Activated T-cell treated with anti-CD3 and anti-CD28 coated beads, Interleukin-2, amount 50 U/mL, for 72 hours (primary cell): ENCODE measurements at regions not wholly inside any gene's neighbourhood (a gene's known extent, or its start where the extent isn't known, plus 50 kb on each side); places are given as distances from the start of the nearest gene placed in this dataset.
A peak's percentile ranks its signal among the peaks of the same experiment; 100 is the strongest.

ENCODE experiments used
- ATAC-seq, 2 donors: fragments of 150-1000 bp; cut with Tn5 transposase; replicated peaks in 1 of 2; 2 replicates each; pipeline ENCODE4 v1.10.0; 2021; ENCODE audit warnings: moderate library complexity in 2 of 2, mild to moderate bottlenecking in 1 of 2
- DNase-seq, 2 donors: peaks; one replicate each; pipeline ENCODE4 v3.0.0; 2021 to 2022; ENCODE audit warnings: mixed read lengths in 1 of 2
- H3K27ac Mint-ChIP-seq: one replicate; pipeline ENCODE4 v1.8.0; 2022; ENCODE audit warnings: mild to moderate bottlenecking, moderate library complexity, mixed read lengths
- H3K27me3 Mint-ChIP-seq: one replicate; pipeline ENCODE4 v1.8.0; 2022; ENCODE audit warnings: low read depth, mixed read lengths
- H3K36me3 Mint-ChIP-seq, 2 donors: one replicate each; pipeline ENCODE4 v1.8.0; 2022; ENCODE audit warnings: mixed read lengths in 2 of 2, mild to moderate bottlenecking in 1 of 2; ENCODE audit not compliant: insufficient read depth in 2 of 2
- H3K4me1 Mint-ChIP-seq: one replicate; pipeline ENCODE4 v1.8.0; 2022; ENCODE audit warnings: low read depth, mixed read lengths
- H3K4me3 Mint-ChIP-seq, 2 donors: one replicate each; pipeline ENCODE4 v1.8.0; 2022; ENCODE audit warnings: mild to moderate bottlenecking in 2 of 2, mixed read lengths in 2 of 2, moderate library complexity in 2 of 2
- H3K9me3 Mint-ChIP-seq, 2 donors: one replicate each; pipeline ENCODE4 v1.8.0; 2022; ENCODE audit warnings: mixed read lengths in 2 of 2

DNA sequence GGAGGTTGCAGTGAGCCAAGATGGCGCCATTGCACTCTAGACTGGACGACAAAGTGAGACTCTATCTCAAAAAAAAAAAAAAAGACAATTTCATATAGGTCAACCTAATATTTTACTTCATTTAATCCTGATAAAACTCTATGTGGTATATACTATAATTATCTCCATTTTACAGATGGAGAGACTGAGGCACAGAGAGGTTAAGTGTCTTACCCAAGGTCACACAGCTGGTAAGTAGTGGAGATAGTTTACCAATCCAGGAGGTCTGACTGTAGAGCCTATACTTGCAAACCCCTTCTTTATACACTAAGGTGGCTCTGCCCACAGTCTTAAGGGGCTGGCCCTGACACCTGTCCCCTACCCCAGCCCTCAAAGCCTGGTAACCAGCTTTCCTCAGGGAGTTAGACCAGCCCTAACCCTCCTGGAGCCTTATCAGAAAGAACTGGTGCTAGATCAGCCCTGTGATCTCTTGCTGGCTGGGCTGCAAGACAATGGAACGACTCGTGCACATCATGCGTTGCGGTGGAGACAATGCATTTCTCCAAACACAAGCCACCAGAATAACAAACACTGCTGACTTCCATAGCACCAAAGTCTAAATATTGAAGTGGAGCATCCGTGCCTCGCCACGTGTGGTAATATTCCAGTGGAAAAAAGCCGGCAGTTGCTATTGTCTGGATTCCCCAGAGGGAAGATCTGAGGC, 60.0 kb upstream of the SMAD3 start:
- Mint-ChIP-seq H3K4me3 (no peak overlapping the region), H3K36me3 (no peaks in the 10 kb centered on the region), H3K4me1 (peaks cover 6% of the 10 kb centered on the region), H3K27me3 (no peaks in the 10 kb centered on the region), H3K27ac (no peak overlapping the region), H3K9me3 (no peaks in the 10 kb centered on the region)
- DNase-seq (no peak), ATAC-seq (no peak)

DNA sequence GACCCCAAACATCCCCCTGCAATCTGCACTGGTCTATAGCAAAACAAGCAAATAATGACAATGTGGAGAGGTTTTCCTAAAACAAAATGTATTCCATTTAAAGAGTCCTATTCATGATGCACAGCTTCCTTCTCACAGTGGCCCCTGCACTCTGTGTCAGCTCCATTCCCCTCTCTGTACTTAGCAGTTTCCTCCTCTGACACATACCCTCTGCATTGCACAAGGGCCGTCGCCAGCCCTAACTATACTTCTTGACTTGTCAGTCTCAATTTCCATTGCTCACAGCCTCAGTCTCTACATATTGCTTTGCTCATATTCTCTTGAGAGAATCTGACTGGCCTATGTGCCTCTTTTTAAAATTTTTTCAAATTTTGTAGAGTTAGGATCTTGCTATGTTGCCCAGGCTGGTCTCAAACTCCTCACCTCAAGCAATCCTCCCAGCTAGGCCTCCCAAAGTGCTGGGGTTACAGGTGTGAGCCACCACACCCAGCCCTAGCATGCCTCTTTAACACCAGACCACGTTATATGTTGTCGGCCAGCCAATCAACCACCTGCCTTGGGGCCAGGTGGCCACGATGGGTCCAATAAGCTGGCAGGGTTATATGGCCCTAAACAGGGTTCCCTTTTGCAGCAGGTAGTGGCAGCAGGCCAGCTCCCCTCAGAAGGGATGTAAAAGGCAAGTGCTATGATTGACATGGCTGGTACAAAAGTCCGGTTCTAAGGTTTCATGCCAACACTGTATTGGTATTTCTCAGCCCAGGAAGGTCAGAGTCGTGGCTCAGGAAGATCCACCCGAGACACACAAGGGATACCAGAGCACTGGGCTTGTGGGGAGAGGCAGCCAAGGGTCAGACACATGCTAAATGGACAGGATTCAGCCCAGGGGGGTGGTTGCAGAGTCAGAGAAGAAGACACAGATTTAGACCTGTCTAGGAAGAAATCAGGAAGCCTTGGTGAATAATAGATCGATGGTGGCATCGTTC, 59.0 kb upstream of the SMAD3 start:
- no peaks in the 10 kb centered on the region for H3K27me3 Mint-ChIP-seq

DNA sequence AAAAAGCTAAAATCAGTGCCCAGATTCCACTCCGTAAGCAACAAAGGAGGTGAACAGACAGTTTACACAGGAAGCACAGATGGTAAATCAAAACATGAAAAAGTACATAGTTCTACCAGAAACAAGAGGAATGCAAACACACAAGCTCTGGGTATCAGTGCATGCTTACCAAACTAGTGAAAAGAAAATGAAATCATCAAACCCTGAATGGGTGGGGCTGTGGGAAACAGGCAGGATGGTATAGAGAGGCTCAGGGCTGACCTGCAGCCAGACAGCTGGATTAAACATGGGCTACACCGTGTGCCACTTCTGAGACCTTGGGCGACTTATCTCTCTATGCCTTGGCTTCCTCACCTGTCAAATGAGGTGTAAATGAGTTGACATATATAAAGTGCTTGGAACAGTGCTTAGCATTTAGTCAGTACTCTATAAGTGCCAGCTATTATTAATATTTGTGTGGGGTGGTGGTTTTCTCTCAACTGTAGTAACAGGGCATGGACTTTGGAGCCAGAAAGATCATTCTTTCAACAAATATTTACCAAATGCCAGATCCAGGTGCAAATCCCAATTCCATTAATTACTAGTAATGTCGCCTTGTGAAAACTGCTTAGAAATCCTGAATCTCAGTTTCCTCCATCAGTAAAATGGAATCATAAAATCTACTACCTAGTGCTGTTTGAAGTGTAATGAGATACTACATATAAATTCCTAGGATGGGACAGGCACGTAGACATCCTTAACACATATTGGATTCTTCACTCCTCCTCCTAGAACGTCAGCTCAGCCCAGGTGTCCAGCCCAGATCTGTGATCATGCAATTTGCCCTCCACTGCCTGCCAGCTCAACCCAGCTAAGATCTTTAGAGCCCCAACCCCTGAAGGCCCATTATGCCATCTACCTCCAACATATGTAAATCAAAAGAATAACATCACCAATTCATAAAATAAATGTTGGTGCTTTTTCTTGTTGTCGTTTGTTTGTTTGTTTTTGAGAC, 55.5 kb upstream of the SMAD3 start:
- H3K36me3 Mint-ChIP-seq, result no peaks in the 10 kb centered on the region
- ATAC-seq (peak; percentile 65 to 77), DNase-seq (peak in 1 of 2 donors; percentile 13)
- no peaks in the 10 kb centered on the region for H3K27me3 Mint-ChIP-seq
- H3K9me3 Mint-ChIP-seq, result no peaks in the 10 kb centered on the region
- no peak overlapping the region for H3K4me3 Mint-ChIP-seq
- H3K4me1 Mint-ChIP-seq, result peaks cover 6% of the 10 kb centered on the region
- no peak overlapping the region for H3K27ac Mint-ChIP-seq

More for the DNA sequence above, 59.0 kb upstream of the SMAD3 start:
- no peak for ATAC-seq
- peaks cover 6% of the 10 kb centered on the region for H3K4me1 Mint-ChIP-seq
- DNase-seq, result no peak
- H3K36me3 Mint-ChIP-seq, result no peaks in the 10 kb centered on the region
- no peak overlapping the region for H3K4me3 Mint-ChIP-seq
- no peaks in the 10 kb centered on the region for H3K9me3 Mint-ChIP-seq
- no peak overlapping the region for H3K27ac Mint-ChIP-seq

DNA sequence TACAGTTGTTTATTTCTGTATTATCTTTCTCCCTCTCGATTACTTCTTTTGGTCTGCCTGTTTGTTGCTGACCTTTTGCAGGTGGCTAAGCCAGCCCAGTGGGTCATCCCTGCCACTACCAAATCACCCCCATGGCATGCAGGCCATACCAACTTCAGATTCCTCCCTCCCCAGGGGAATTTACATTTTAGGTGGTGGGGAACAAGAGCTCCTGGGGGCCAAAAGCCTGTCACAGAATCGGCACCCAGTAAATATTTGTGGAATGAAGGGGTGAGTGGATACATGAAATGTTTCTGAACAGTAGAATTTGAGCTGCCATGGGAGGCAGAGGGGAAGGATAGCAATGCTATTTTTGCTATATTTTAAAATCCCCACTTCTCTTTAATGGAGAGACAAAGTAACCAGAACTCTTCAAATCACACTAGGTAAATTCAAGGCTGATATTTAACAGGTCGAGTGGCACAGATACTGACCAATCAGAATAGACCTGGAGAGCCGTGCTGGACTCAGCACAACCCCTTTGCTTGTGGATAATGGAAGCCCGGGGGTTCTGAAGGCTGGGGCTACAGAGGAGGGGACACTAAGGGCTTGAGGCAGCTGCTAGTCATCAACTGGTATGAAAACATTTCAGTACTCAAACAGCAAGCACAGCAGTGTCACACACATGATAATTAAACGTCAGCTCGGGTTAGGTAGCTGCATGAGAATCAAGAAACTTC, 54.3 kb upstream of the SMAD3 start:
- Mint-ChIP-seq H3K27me3 (peaks cover 5% of the 10 kb centered on the region), H3K36me3 (no peaks in the 10 kb centered on the region), H3K4me3 (no peak overlapping the region), H3K27ac (no peak overlapping the region), H3K4me1 (peaks cover 6% of the 10 kb centered on the region), H3K9me3 (no peaks in the 10 kb centered on the region)
- ATAC-seq, result no peak
- DNase-seq, result no peak

DNA sequence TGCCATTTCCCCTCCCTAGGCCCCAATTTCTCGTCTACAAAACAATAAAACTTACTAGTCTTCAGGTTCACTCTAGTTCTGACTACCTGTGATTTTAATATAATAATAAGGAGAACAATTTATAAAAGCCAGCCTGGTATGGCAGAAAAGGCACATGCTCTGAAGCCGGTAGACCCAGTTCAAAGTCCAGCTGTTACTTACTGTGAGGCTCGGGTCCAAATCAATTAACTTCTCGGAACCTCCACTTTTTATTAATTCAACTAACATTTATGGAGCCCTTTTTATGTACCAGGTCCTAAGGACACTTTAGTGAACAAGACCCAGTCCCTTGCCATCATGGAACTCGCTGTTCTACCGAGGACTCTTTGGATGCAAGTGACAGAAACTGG, 53.8 kb upstream of the SMAD3 start:
- no peak for DNase-seq
- Mint-ChIP-seq H3K4me3 (no peak overlapping the region), H3K27me3 (peaks cover 7% of the 10 kb centered on the region), H3K4me1 (peaks cover 6% of the 10 kb centered on the region), H3K9me3 (no peaks in the 10 kb centered on the region), H3K36me3 (no peaks in the 10 kb centered on the region), H3K27ac (no peak overlapping the region)
- no peak for ATAC-seq

- H3K36me3 Mint-ChIP-seq, result no peaks in the 10 kb centered on the region
Measured at GRCh38 chr15:67013696-67014095, 51.7 kb upstream of the SMAD3 start.

More at GRCh38 chr15:67013696-67014095, 51.7 kb upstream of the SMAD3 start:
- Mint-ChIP-seq H3K9me3 (no peaks in the 10 kb centered on the region), H3K27ac (no peak overlapping the region), H3K4me3 (no peak overlapping the region), H3K27me3 (peaks cover 7% of the 10 kb centered on the region), H3K4me1 (peaks cover 9% of the 10 kb centered on the region)
- DNase-seq (no peak), ATAC-seq (no peak)
